H1 (cell line): ENCODE measurements at regions not wholly inside any gene's neighbourhood (a gene's known extent, or its start where the extent isn't known, plus 50 kb on each side); places are given as distances from the start of the nearest gene placed in this dataset.

Source experiments
- CTCF ChIA-PET: fragments of 300-600 bp; sonication (Branson Sonifier 250); formaldehyde crosslinking; loops from one replicate; lab custom pipeline; 2021; ENCODE audit not compliant: partially characterized antibody; lab: Charles Lee
- POLR2A ChIA-PET: fragments of 300-600 bp; sonication (Branson Sonifier 250); formaldehyde crosslinking; loops from one replicate; lab custom pipeline; 2021; ENCODE audit warnings: inconsistent platforms; ENCODE audit not compliant: partially characterized antibody; lab: Charles Lee
- DNase-seq, 2 experiments: peaks; one replicate each; pipeline versions ENCODE4 v3.0.0 to v3.0.0-alpha.2; 2010 to 2022; ENCODE audit warnings: low spot score in 2 of 2, low read depth in 1 of 2, mixed read lengths in 1 of 2
- FAIRE-seq: peaks from 2 replicates; lab custom pipeline; 2011; peaks lifted over from hg19 to GRCh38; lab: Jason Lieb, UNC
- H2AFZ ChIP-seq: 2 replicates; pipeline ENCODE4 v1.8.1; 2012; ENCODE audit warnings: low read length, inconsistent platforms
- H2AK5ac ChIP-seq: 2 replicates; pipeline ENCODE4 v1.6.1; 2013; ENCODE audit warnings: low read depth, low read length
- H2BK120ac ChIP-seq: replicated peaks from 2 replicates; pipeline ENCODE3; 2013; ENCODE audit warnings: low read depth, low read length, inconsistent platforms
- H2BK12ac ChIP-seq: 2 replicates; pipeline ENCODE4 v1.6.1; 2013; ENCODE audit warnings: low read depth, low read length
- H2BK15ac ChIP-seq: 2 replicates; pipeline ENCODE4 v1.6.1; 2013; ENCODE audit warnings: low read length
- H2BK20ac ChIP-seq: 2 replicates; pipeline ENCODE4 v1.6.1; 2013; ENCODE audit warnings: low read length
- H2BK5ac ChIP-seq: 2 replicates; pipeline ENCODE4 v1.6.1; 2013; ENCODE audit warnings: low read depth, low read length
- H3K14ac ChIP-seq: 2 replicates; pipeline ENCODE4 v1.6.1; 2013; ENCODE audit warnings: inconsistent platforms; ENCODE audit not compliant: insufficient read length
- H3K18ac ChIP-seq: 2 replicates; pipeline ENCODE4 v1.6.1; 2013; ENCODE audit warnings: low read length; ENCODE audit errors: extremely low read depth
- H3K23ac ChIP-seq: 2 replicates; pipeline ENCODE4 v1.6.1; 2013; ENCODE audit warnings: inconsistent platforms; ENCODE audit not compliant: insufficient read length
- H3K23me2 ChIP-seq: 2 replicates; pipeline ENCODE4 v1.6.1; 2013; ENCODE audit warnings: low read depth, low read length
- H3K27ac ChIP-seq: 2 replicates; pipeline ENCODE4 v1.6.1; 2011; ENCODE audit warnings: low read depth, low read length, inconsistent platforms
- H3K27me3 ChIP-seq, 4 experiments: replicated peaks in 1 of 4; 1 replicate in 1 of 4; 2 replicates in 3 of 4; pipeline versions ENCODE4 v1.6.1 to v1.8.1; 2011 to 2013; ENCODE audit warnings: low read length in 3 of 4, mild to moderate bottlenecking in 3 of 4, inconsistent platforms in 2 of 4, mixed read lengths in 2 of 4, moderate library complexity in 1 of 4; ENCODE audit not compliant: control insufficient read depth in 3 of 4, insufficient read depth in 3 of 4; ENCODE audit errors: extremely low read depth in 1 of 4
- H3K36me3 ChIP-seq, 4 experiments: 2 replicates each; pipeline versions ENCODE4 v1.6.1 to v1.8.1; 2011 to 2013; ENCODE audit warnings: mild to moderate bottlenecking in 4 of 4, low read length in 3 of 4, moderate library complexity in 2 of 4, control low read depth in 1 of 4, inconsistent platforms in 1 of 4; ENCODE audit not compliant: insufficient read depth in 4 of 4, control insufficient read depth in 2 of 4
- H3K4ac ChIP-seq: replicated peaks from 2 replicates; pipeline ENCODE3; 2013; ENCODE audit warnings: low read length, low read depth, mixed read lengths, inconsistent platforms; ENCODE audit not compliant: insufficient read length
- H3K4me1 ChIP-seq, 4 experiments: replicated peaks in 1 of 4; 1 replicate in 1 of 4; 2 replicates in 3 of 4; pipeline versions ENCODE4 v1.6.1 to v1.8.1; 2011 to 2013; ENCODE audit warnings: low read length in 3 of 4, inconsistent platforms in 2 of 4, mixed read lengths in 1 of 4; ENCODE audit not compliant: insufficient read depth in 4 of 4, control insufficient read depth in 3 of 4
- H3K4me2 ChIP-seq, 2 experiments: 2 replicates each; pipeline versions ENCODE4 v1.6.1 to v1.8.1; 2011 to 2013; ENCODE audit warnings: low read depth in 2 of 2, low read length in 2 of 2, control low read depth in 1 of 2, inconsistent platforms in 1 of 2, mild to moderate bottlenecking in 1 of 2; ENCODE audit not compliant: insufficient read depth in 1 of 2
- H3K4me3 ChIP-seq, 4 experiments: fragments of 200-600, 300-600 bp in 1 of 4; sonication (generic), shearing (Covaris generic), sonication (Bioruptor Twin) in 1 of 4; 2 replicates each; pipeline versions ENCODE4 v1.5.1 to v1.8.1; 2011 to 2016; ENCODE audit warnings: low read length in 4 of 4, low read depth in 3 of 4, control low read depth in 2 of 4, inconsistent platforms in 2 of 4, mild to moderate bottlenecking in 2 of 4, mixed read lengths in 1 of 4, moderate library complexity in 1 of 4; ENCODE audit not compliant: insufficient read depth in 2 of 4; ENCODE audit errors: extremely low read depth in 1 of 4
- H3K56ac ChIP-seq: replicated peaks from 2 replicates; pipeline ENCODE3; 2013; ENCODE audit warnings: low read depth, mild to moderate bottlenecking, mixed read lengths, low read length, inconsistent platforms; ENCODE audit not compliant: insufficient read length
- H3K79me1 ChIP-seq: 2 replicates; pipeline ENCODE4 v1.6.1; 2013; ENCODE audit warnings: low read depth, low read length, control low read depth
- H3K79me2 ChIP-seq, 2 experiments: 2 replicates each; pipeline versions ENCODE4 v1.6.1 to v1.8.1; 2012 to 2013; ENCODE audit warnings: low read length in 2 of 2, mild to moderate bottlenecking in 2 of 2, inconsistent platforms in 1 of 2; ENCODE audit not compliant: insufficient read depth in 2 of 2, control insufficient read depth in 1 of 2
- H3K9ac ChIP-seq, 4 experiments: replicated peaks in 1 of 4; 1 replicate in 1 of 4; 2 replicates in 3 of 4; pipeline versions ENCODE4 v1.6.1 to v1.8.1; 2011 to 2013; ENCODE audit warnings: low read depth in 3 of 4, low read length in 3 of 4, control low read depth in 2 of 4, mild to moderate bottlenecking in 2 of 4, moderate library complexity in 2 of 4, inconsistent platforms in 1 of 4; ENCODE audit errors: extremely low read depth in 1 of 4
- H3K9me3 ChIP-seq, 2 experiments: 2 replicates each; pipeline versions ENCODE4 v1.6.1 to v1.8.1; 2012 to 2013; ENCODE audit warnings: mild to moderate bottlenecking in 2 of 2, moderate library complexity in 2 of 2, control low read depth in 1 of 2, inconsistent platforms in 1 of 2, low read depth in 1 of 2, low read length in 1 of 2, mixed read lengths in 1 of 2; ENCODE audit not compliant: insufficient read depth in 2 of 2
- H4K20me1 ChIP-seq, 2 experiments: replicated peaks in 1 of 2; 2 replicates each; pipeline versions ENCODE3 to v1.8.1; 2011 to 2013; ENCODE audit warnings: inconsistent platforms in 2 of 2, low read length in 2 of 2, mild to moderate bottlenecking in 1 of 2; ENCODE audit not compliant: insufficient read depth in 2 of 2, control insufficient read depth in 1 of 2
- H4K5ac ChIP-seq: 2 replicates; pipeline ENCODE4 v1.6.1; 2013; ENCODE audit warnings: low read length, low read depth, mixed read lengths, inconsistent platforms; ENCODE audit not compliant: insufficient read length
- H4K8ac ChIP-seq: 2 replicates; pipeline ENCODE4 v1.8.0; 2013; ENCODE audit warnings: mild to moderate bottlenecking, moderate library complexity, low read length, inconsistent platforms; ENCODE audit not compliant: insufficient read depth; ENCODE audit errors: extremely low read depth
- H4K91ac ChIP-seq: replicated peaks from 2 replicates; pipeline ENCODE3; 2013; ENCODE audit warnings: low read length, mixed read lengths, inconsistent platforms; ENCODE audit not compliant: insufficient read length
- ATF3 ChIP-seq: IDR thresholded peaks from 2 replicates; pipeline ENCODE4 v1.6.1; 2011; ENCODE audit warnings: low read depth, mild to moderate bottlenecking, low read length; ENCODE audit not compliant: insufficient read depth
- EGR1 ChIP-seq: IDR thresholded peaks from 2 replicates; pipeline ENCODE4 v1.6.1; 2011; ENCODE audit warnings: low read depth, low read length, borderline replicate concordance
- NANOG ChIP-seq: IDR thresholded peaks from 2 replicates; pipeline ENCODE4 v1.6.1; 2011; ENCODE audit warnings: low read length, low read depth, mild to moderate bottlenecking, inconsistent platforms; ENCODE audit not compliant: insufficient read depth, poor library complexity, severe bottlenecking
- NRF1 ChIP-seq: IDR thresholded peaks from 2 replicates; pipeline ENCODE4 v1.6.1; 2011; ENCODE audit warnings: mild to moderate bottlenecking, low read depth, low read length, improper control_type of control experiment
- PHF8 ChIP-seq: fragments of 200-600 bp; sonication (generic); conservative IDR thresholded peaks from 2 replicates; pipeline ENCODE4 v1.7.1; 2012; ENCODE audit warnings: low read depth, mild to moderate bottlenecking, inconsistent platforms, low read length, moderate library complexity
- SAP30 ChIP-seq: fragments of 300-600 bp; sonication (generic); IDR thresholded peaks from 2 replicates; pipeline ENCODE4 v1.7.1; 2012; ENCODE audit warnings: low read length, moderate library complexity, mild to moderate bottlenecking, inconsistent platforms; ENCODE audit not compliant: insufficient read depth, insufficient replicate concordance
- SIN3A ChIP-seq, 2 experiments: IDR thresholded peaks in 1 of 2; conservative IDR thresholded peaks in 1 of 2; 2 replicates each; pipeline ENCODE4 v1.6.1; 2011 to 2012; ENCODE audit warnings: low read length in 2 of 2, improper control_type of control experiment in 1 of 2, low read depth in 1 of 2, mild to moderate bottlenecking in 1 of 2
- SP1 ChIP-seq: IDR thresholded peaks from 2 replicates; pipeline ENCODE4 v1.6.1; 2011; ENCODE audit warnings: low read depth, low read length
- SP2 ChIP-seq: IDR thresholded peaks from 2 replicates; pipeline ENCODE4 v1.6.1; 2012; ENCODE audit warnings: mild to moderate bottlenecking, low read length, inconsistent platforms
- SP4 ChIP-seq: IDR thresholded peaks from 2 replicates; pipeline ENCODE4 v1.6.1; 2012; ENCODE audit warnings: low read length, inconsistent platforms
- TEAD4 ChIP-seq: IDR thresholded peaks from 2 replicates; pipeline ENCODE4 v1.6.1; 2012; ENCODE audit warnings: low read depth, low read length, inconsistent platforms, mixed read lengths
- USF2 ChIP-seq: IDR thresholded peaks from 2 replicates; pipeline ENCODE4 v1.6.1; 2011; ENCODE audit warnings: low read length, improper control_type of control experiment

DNA sequence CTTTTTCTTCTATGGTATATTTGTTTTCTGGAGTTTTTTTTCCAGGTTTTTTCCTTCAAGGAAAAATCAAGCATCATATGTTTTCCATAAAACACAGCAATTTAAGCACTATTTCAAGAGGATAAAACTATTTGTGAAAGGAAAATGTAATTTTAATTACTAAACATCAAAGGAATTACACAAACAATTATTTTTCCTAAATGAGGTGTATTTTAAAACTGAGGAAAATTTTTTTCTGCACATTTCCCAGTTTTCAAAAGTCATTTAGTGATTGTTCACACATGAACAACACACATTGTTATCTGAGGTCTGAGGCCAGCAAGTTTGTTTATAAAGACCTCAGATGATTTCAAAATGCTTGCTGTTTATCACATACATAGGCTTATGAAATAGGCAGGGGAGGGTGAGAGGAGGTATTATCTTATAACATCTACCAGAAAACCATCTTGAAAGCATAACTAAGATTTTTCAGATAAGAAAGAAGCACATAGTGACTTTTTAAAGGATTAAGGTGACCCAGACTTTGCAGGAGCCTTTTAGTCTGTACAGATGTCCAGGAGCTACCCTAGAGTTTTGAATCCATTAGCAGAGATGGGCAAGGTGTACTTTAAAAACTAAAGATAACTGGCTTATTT lies 381.6 kb downstream of the GJA1 start:
- Histone ChIP-seq H3K4me3 (no peak overlapping the region), H4K20me1 (no peaks in the 10 kb centered on the region), H3K27me3 (no peaks in the 10 kb centered on the region), H3K14ac (no peak overlapping the region), H3K23ac (no peak overlapping the region), H3K4ac (no peak overlapping the region), H3K27ac (no peak overlapping the region), H2BK12ac (no peak overlapping the region), H3K9ac (no peak overlapping the region), H2BK120ac (no peak overlapping the region), H4K5ac (no peak overlapping the region), H3K56ac (no peak overlapping the region), H2BK5ac (no peak overlapping the region), H2AFZ (no peak overlapping the region), H3K79me2 (no peaks in the 10 kb centered on the region), H3K4me2 (no peak overlapping the region), H2BK20ac (no peak overlapping the region), H3K79me1 (no peaks in the 10 kb centered on the region), H4K91ac (no peak overlapping the region), H3K23me2 (peaks cover 2% of the 10 kb centered on the region; the same call in 1 of the 2 replicates), H3K9me3 (no peaks in the 10 kb centered on the region; a peak in 1 of 4 replicates), H4K8ac (no peak overlapping the region), H3K36me3 (peaks cover 0 to 10% (median 0%) of the 10 kb centered on the region in 4 experiments; a peak in 1 of 8 replicates), H2BK15ac (no peak overlapping the region), H3K18ac (no peak overlapping the region), H3K4me1 (peaks cover 0 to 4% (median under 1%) of the 10 kb centered on the region in 4 experiments; a peak in 2 of 7 replicates), H2AK5ac (no peak overlapping the region)
- POLR2A ChIA-PET: interaction anchor here (0.8 kb wide), 1 partner anchor 368 kb away, joined by 4 read pairs; no protein-coding TSS in a partner anchor
- CTCF ChIA-PET: interaction anchor here (1.3 to 1.6 kb wide), 2 partner anchors 32 kb away, joined by 3 to 5 read pairs; no protein-coding TSS in a partner anchor
- DNase-seq: no peak
- no peak for FAIRE-seq
- TF ChIP-seq USF2 (no peak), TEAD4 (no peak), ATF3 (no peak), SP2 (no peak), PHF8 (no peak), NRF1 (no peak), SP4 (no peak), SAP30 (no peak), EGR1 (no peak), NANOG (no peak), SIN3A (conservative IDR thresholded peaks at IDR 0.05 in 1 of 2, IDR thresholded peaks at IDR 0.05 in 1 of 2; ENCODE audit: low read depth in 1 of 2, low read length in 2 of 2) (no peak), SP1 (no peak)
